D721Med (cell line): ENCODE measurements at regions not wholly inside any gene's neighbourhood (a gene's known extent, or its start where the extent isn't known, plus 50 kb on each side); places are given as distances from the start of the nearest gene placed in this dataset.

Experiments used
- DNase-seq: peaks from one replicate; pipeline ENCODE4 v3.0.0; 2011; ENCODE audit warnings: low spot score; ENCODE audit not compliant: insufficient read length
- FAIRE-seq: peaks from 2 replicates; lab custom pipeline; 2011; peaks lifted over from hg19 to GRCh38; lab: Jason Lieb, UNC
- CTCF ChIP-seq: IDR thresholded peaks from 2 replicates; pipeline ENCODE4 v1.5.1; 2012; ENCODE audit warnings: mild to moderate bottlenecking, control low read depth; ENCODE audit not compliant: insufficient read depth; ENCODE audit errors: missing control alignments

GRCh38 chr9:134515026-134515821 is 126.4 kb upstream of the COL5A1 start:
- DNase-seq (no peak), FAIRE-seq (no peak)
- no peak for TF ChIP-seq CTCF

- no peak for FAIRE-seq
- no peak for TF ChIP-seq CTCF
- no peak for DNase-seq
Measured at GRCh38 chr9:134516464-134516863, 125.1 kb upstream of the COL5A1 start.

GRCh38 chr9:134517069-134517680 is 124.4 kb upstream of the COL5A1 start:
- no peak for FAIRE-seq

GRCh38 chr9:134518004-134518606 is 123.5 kb upstream of the COL5A1 start:
- DNase-seq (no peak), FAIRE-seq (no peak)
- no peak for TF ChIP-seq CTCF

More at GRCh38 chr9:134517069-134517680, 124.4 kb upstream of the COL5A1 start:
- no peak for DNase-seq
- TF ChIP-seq CTCF, result no peak

GRCh38 chr9:134519375-134520070 is 122.1 kb upstream of the COL5A1 start:
- no peak for TF ChIP-seq CTCF
- DNase-seq, result no peak
- FAIRE-seq, result no peak

- DNase-seq (no peak), FAIRE-seq (no peak)
Measured at GRCh38 chr9:134521817-134522501, 119.6 kb upstream of the COL5A1 start.

More at GRCh38 chr9:134521817-134522501, 119.6 kb upstream of the COL5A1 start:
- no peak for TF ChIP-seq CTCF
